ENCODE measurements at regions not wholly inside any gene's neighbourhood (a gene's known extent, or its start where the extent isn't known, plus 50 kb on each side); places are given as distances from the start of the nearest gene placed in this dataset.

DNA sequence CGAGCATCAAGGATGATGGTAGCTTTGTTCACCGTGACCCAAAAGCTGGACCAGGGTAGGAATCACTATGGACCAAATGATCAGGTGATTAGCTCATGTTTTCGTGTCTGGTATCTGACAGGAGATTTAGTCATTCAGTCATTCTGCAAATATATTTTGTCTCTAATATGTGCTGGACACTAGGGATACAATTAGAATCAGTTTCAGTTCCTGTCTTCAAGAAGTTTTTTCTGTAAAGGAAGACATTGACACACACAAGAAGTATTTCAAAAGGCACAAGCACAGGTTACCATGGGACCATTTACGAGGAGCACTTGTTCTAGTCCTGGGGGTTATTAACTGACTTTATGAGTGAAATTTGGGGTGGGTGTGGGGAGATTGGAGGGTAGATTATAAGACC lies 244.9 kb downstream of the HIVEP2 start:
- TF ChIP-seq, protein P1, sequence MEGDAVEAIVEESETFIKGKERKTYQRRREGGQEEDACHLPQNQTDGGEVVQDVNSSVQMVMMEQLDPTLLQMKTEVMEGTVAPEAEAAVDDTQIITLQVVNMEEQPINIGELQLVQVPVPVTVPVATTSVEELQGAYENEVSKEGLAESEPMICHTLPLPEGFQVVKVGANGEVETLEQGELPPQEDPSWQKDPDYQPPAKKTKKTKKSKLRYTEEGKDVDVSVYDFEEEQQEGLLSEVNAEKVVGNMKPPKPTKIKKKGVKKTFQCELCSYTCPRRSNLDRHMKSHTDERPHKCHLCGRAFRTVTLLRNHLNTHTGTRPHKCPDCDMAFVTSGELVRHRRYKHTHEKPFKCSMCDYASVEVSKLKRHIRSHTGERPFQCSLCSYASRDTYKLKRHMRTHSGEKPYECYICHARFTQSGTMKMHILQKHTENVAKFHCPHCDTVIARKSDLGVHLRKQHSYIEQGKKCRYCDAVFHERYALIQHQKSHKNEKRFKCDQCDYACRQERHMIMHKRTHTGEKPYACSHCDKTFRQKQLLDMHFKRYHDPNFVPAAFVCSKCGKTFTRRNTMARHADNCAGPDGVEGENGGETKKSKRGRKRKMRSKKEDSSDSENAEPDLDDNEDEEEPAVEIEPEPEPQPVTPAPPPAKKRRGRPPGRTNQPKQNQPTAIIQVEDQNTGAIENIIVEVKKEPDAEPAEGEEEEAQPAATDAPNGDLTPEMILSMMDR (IDR thresholded peaks at IDR 0.05): no peak
- no peak for TF ChIP-seq POLR2AphosphoS5 (IDR thresholded peaks at IDR 0.05)
